Stomach (tissue), 8 donors: ENCODE measurements at regions not wholly inside any gene's neighbourhood (a gene's known extent, or its start where the extent isn't known, plus 50 kb on each side); places are given as distances from the start of the nearest gene placed in this dataset.

Source experiments
- DNase-seq, 2 donors: peaks; one replicate each; pipeline versions ENCODE4 v3.0.0 to v3.0.0-alpha.2; 2013 to 2019
- H3K27ac ChIP-seq, 5 donors: fragments of 200-600 bp in 4 of 5; sonication (generic) in 4 of 5; one replicate each; pipeline ENCODE4 v1.5.1; 2013 to 2019; ENCODE audit warnings: mild to moderate bottlenecking in 1 of 5, moderate library complexity in 1 of 5
- H3K27me3 ChIP-seq, 3 donors: fragments of 200-600 bp; sonication (generic); one replicate each; pipeline ENCODE4 v1.5.1; 2017 to 2019; ENCODE audit warnings: mixed run types in 1 of 3
- H3K36me3 ChIP-seq, 4 donors: fragments of 200-600 bp; sonication (generic); 1 replicate in 3 of 4; 2 replicates in 1 of 4; pipeline ENCODE4 v1.5.1; 2016 to 2019
- H3K4me1 ChIP-seq, 4 donors: fragments of 200-600 bp; sonication (generic); one replicate each; pipeline ENCODE4 v1.5.1; 2016 to 2019
- H3K4me3 ChIP-seq, 4 donors: fragments of 200-600 bp; sonication (generic) in 3 of 4; one replicate each; pipeline ENCODE4 v1.5.1; 2016 to 2019; ENCODE audit warnings: mild to moderate bottlenecking in 1 of 4
- H3K9me3 ChIP-seq, 4 donors: fragments of 200-600 bp; sonication (generic); one replicate each; pipeline ENCODE4 v1.5.1; 2016 to 2019
- EP300 ChIP-seq: sonication (generic); formaldehyde crosslinking; IDR thresholded peaks from one replicate; pipeline ENCODE4 v1.6.1; 2017; ENCODE audit warnings: antibody characterized with exemption
- POLR2A ChIP-seq, 4 donors: fragments of 450-650 bp; IDR thresholded peaks; one replicate each; pipeline ENCODE4 v1.6.1; 2016; ENCODE audit warnings: antibody characterized with exemption in 4 of 4, control low read depth in 2 of 4, mild to moderate bottlenecking in 1 of 4, moderate library complexity in 1 of 4
- POLR2AphosphoS5 ChIP-seq, 3 donors: sonication (generic); formaldehyde crosslinking; IDR thresholded peaks; one replicate each; pipeline ENCODE4 v1.6.1; 2016; ENCODE audit warnings: antibody characterized with exemption in 3 of 3
- WGBS, 5 donors: extraction: QIAGEN DNeasy Blood & Tissue Kit in 3 of 5; methylation state at CpG; one replicate each; pipeline versions ENCODE4 v1.1.5 to v1.1.7; 2013 to 2018; 5-methylcytosine and 5-hydroxymethylcytosine counted together
- intact Hi-C: fragments of 100-400 bp; cut with DNase I; formaldehyde crosslinking; loops from one replicate; pipeline ENCODE4 v1.15.1; 2023; ENCODE audit warnings: low total_unique reads
- TF ChIP-seq, protein P1 (sequence below), 7 experiments: fragments of 450-650 bp in 4 of 7; fragments of 200-600 bp in 3 of 7; sonication (generic) in 3 of 7; IDR thresholded peaks; one replicate each; pipeline ENCODE4 v1.5.1; 2016 to 2019; ENCODE audit warnings: antibody characterized with exemption in 7 of 7, control low read depth in 2 of 7, mild to moderate bottlenecking in 1 of 7
- donor health status: healthy with polysubstance abuse.
- donor health status: Bipolar disorder and iron deficiency.
- donor health status: healthy.

DNA sequence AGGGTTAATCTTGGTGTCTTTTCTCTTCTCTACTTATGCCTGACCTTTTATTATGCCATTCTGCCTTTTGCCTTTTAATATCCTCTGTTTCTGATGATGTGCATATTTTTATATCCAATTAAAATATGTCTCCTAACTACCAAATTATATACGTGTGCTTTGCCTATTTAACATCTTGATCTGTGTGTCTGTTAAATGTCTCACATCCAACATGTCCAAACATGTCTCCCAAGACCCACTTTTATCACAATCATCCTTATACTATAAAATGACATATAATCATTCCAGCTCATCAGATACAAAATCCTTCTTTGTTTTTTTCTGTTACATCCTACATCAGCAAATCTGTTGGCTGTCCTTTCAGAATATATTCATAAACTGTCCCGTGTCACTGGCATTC lies 539.5 kb downstream of the ZPLD1 start:
- intact Hi-C loops: no loop called here
- WGBS, 5 donors: 76 to 85% (median 83%) methylated on average over 2 of the region's 2 CpGs
- TF ChIP-seq POLR2A (IDR thresholded peaks at IDR 0.05): no peak
- TF ChIP-seq POLR2AphosphoS5 (IDR thresholded peaks at IDR 0.05): no peak
- TF ChIP-seq, protein P1, sequence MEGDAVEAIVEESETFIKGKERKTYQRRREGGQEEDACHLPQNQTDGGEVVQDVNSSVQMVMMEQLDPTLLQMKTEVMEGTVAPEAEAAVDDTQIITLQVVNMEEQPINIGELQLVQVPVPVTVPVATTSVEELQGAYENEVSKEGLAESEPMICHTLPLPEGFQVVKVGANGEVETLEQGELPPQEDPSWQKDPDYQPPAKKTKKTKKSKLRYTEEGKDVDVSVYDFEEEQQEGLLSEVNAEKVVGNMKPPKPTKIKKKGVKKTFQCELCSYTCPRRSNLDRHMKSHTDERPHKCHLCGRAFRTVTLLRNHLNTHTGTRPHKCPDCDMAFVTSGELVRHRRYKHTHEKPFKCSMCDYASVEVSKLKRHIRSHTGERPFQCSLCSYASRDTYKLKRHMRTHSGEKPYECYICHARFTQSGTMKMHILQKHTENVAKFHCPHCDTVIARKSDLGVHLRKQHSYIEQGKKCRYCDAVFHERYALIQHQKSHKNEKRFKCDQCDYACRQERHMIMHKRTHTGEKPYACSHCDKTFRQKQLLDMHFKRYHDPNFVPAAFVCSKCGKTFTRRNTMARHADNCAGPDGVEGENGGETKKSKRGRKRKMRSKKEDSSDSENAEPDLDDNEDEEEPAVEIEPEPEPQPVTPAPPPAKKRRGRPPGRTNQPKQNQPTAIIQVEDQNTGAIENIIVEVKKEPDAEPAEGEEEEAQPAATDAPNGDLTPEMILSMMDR (IDR thresholded peaks at IDR 0.05): no peak

DNA sequence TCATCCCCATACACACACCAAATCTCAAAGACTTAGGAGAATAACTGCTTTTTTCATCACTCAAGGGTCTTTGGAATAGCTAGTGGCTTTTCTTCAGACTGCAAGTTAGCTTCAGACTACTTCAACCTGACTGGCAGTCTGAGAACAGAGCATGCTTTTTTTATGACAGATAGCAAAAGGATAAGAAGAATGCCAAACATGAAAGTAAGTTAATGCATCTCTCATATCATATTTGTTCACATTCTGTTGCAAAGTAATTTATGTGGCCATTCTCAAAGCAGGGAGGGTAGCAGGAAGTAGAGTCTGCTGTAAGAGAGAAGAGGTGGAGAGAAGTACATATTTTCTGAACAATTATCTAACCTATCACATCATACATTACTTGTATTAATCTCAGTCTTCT lies 544.4 kb downstream of the ZPLD1 start:
- no peak overlapping the region for H3K27ac ChIP-seq
- no peaks in the 10 kb centered on the region for H3K36me3 ChIP-seq
- no peaks in the 10 kb centered on the region for H3K27me3 ChIP-seq
- intact Hi-C loops: no loop called here
- no peak for DNase-seq
- H3K9me3 ChIP-seq: peaks cover 0 to 7% (median 0%) of the 10 kb centered on the region in 4 donors
- no peak for TF ChIP-seq POLR2A (IDR thresholded peaks at IDR 0.05)
- TF ChIP-seq, protein P1 (IDR thresholded peaks at IDR 0.05): no peak
- no peak for TF ChIP-seq EP300
- no peak for TF ChIP-seq POLR2AphosphoS5 (IDR thresholded peaks at IDR 0.05)
- H3K4me1 ChIP-seq: peaks cover 0 to 5% (median 2%) of the 10 kb centered on the region in 4 donors
- H3K4me3 ChIP-seq: no peak overlapping the region

More for the DNA sequence above, 539.5 kb downstream of the ZPLD1 start:
- DNase-seq: no peak
- Histone ChIP-seq H3K4me1 (no peaks in the 10 kb centered on the region), H3K9me3 (peaks cover 0 to 7% (median 0%) of the 10 kb centered on the region in 4 donors), H3K4me3 (no peak overlapping the region), H3K27me3 (no peaks in the 10 kb centered on the region), H3K27ac (no peak overlapping the region), H3K36me3 (no peaks in the 10 kb centered on the region)

DNA sequence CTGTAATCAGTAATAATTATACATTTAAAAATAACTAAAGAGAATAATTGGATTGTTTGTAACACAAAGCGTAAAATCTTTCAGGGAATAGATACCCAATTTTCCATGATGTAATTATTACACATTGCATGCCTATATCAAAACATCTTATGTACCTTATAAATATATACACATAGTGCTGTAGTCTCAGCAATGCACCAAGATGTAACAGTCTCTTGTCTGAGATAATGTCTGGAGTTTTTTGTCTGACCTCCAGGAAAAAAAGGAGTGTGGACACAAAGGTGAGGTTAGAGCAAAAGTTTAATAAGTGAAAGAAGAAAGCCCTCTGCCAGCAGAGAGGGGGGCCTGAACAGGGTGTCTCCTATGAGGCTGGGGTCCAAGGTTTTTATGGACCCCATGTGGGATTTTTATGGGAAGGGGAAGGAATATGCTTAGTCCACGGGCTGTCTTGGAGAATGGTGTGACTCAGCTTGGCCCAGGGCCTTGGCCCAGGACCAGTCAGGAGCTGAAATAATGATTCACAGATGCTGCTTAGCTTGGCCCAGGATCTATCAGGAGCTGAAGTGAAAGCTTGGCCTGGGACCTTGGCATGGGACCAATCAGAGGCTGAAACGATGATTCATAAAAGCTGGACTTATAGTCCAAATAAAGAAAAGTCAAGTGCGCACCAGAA lies 545.0 kb downstream of the ZPLD1 start:
- Histone ChIP-seq H3K9me3 (peaks cover 0 to 7% (median 0%) of the 10 kb centered on the region in 4 donors), H3K36me3 (no peaks in the 10 kb centered on the region), H3K27ac (no peak overlapping the region), H3K27me3 (no peaks in the 10 kb centered on the region), H3K4me1 (peaks cover 0 to 5% (median 2%) of the 10 kb centered on the region in 4 donors), H3K4me3 (no peak overlapping the region)
- 31 to 42% (median 34%) methylated on average over 4 of the region's 4 CpGs for WGBS, 5 donors
- peak; percentile 29 to 89 for DNase-seq
- intact Hi-C loops: no loop called here
- TF ChIP-seq, protein P1 (IDR thresholded peaks at IDR 0.05): no peak
- peak in 2 of 3 donors; percentile 15 to 61 for TF ChIP-seq POLR2AphosphoS5 (IDR thresholded peaks at IDR 0.05)

DNA sequence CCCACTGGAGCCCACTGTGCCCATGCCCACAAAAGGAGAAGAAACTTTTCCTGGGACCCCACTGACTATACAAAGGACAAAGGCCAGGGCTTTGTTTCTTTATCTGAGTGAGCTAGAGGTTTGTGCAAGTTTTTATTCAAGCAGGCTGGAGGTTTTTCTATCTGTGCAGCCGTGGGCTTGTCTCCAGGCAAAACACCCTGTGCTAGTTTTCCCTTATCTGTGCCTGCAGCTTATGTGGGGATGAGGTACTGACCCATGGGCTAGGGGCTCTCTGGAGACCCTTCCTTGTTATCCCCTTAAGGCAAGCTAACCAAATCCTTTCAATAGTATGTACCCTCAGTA lies 545.5 kb downstream of the ZPLD1 start:
- DNase-seq: no peak
- no peaks in the 10 kb centered on the region for H3K36me3 ChIP-seq
- no peaks in the 10 kb centered on the region for H3K27me3 ChIP-seq
- peaks cover 0 to 5% (median 2%) of the 10 kb centered on the region in 4 donors for H3K4me1 ChIP-seq
- WGBS, 5 donors: 17 to 33% (median 18%) methylated on average over 1 of the region's 1 CpG
- H3K4me3 ChIP-seq: no peak overlapping the region
- no peak for TF ChIP-seq POLR2A (IDR thresholded peaks at IDR 0.05)
- no peak for TF ChIP-seq EP300
- no peak for TF ChIP-seq POLR2AphosphoS5 (IDR thresholded peaks at IDR 0.05)
- TF ChIP-seq, protein P1 (IDR thresholded peaks at IDR 0.05): no peak
- H3K27ac ChIP-seq: no peak overlapping the region
- H3K9me3 ChIP-seq: peaks cover 0 to 3% (median 0%) of the 10 kb centered on the region in 4 donors
- intact Hi-C loops: no loop called here
